K562 (cell line): ENCODE measurements at regions not wholly inside any gene's neighbourhood (a gene's known extent, or its start where the extent isn't known, plus 50 kb on each side); places are given as distances from the start of the nearest gene placed in this dataset.

Experiments
- ATAC-seq: fragments of 200-7000 bp; cut with Tn5 transposase; 3 replicates; pipeline ENCODE4 v1.9.1; 2020; ENCODE audit warnings: moderate library complexity
- BruUV-seq: library from RNA; stranded (reverse); fragments of 400-500 nt; replicated peaks from 2 replicates; lab custom pipeline; 2021; lab: Mats Ljungman, UMichigan
- CTCF ChIA-PET: fragments of 300-600 bp; formaldehyde crosslinking; extraction: SDS; loops from one replicate; lab custom pipeline; 2021; ENCODE audit warnings: low intra/inter-chr PET ratio; lab: Yijun Ruan, JAX
- POLR2A ChIA-PET: fragments of 300-600, 350-650 bp; sonication (Branson Sonifier 250); formaldehyde crosslinking; extraction: SDS; loops from one replicate; lab custom pipeline; 2021; ENCODE audit warnings: antibody characterized with exemption, inconsistent platforms; lab: Yijun Ruan, JAX
- DNase-seq, 4 experiments: peaks; one replicate each; pipeline versions ENCODE4 v3.0.0 to v3.0.0-alpha.2; 2011 to 2018; ENCODE audit warnings: low spot score in 3 of 4, mixed read lengths in 3 of 4; ENCODE audit errors: extremely low read depth in 1 of 4
- FAIRE-seq: peaks from 2 replicates; lab custom pipeline; 2011; peaks lifted over from hg19 to GRCh38; lab: Jason Lieb, UNC
- H2AFZ ChIP-seq: 2 replicates; pipeline ENCODE4 v1.6.0; 2011; ENCODE audit warnings: low read depth, low read length, control low read depth, inconsistent platforms
- H3K27ac ChIP-seq: fragments of 200-600 bp; 3 replicates; pipeline ENCODE4 v1.8.0; 2011; ENCODE audit warnings: low read depth, mild to moderate bottlenecking, control low read depth, inconsistent platforms, low read length, moderate library complexity, mixed read lengths; ENCODE audit errors: extremely low read depth
- H3K27me3 ChIP-seq, 2 experiments: fragments of 300-600 bp in 1 of 2; 2 replicates in 1 of 2; 3 replicates in 1 of 2; pipeline versions ENCODE4 v1.6.0 to v1.8.0; 2011; ENCODE audit warnings: inconsistent platforms in 2 of 2, low read length in 2 of 2, mild to moderate bottlenecking in 1 of 2, mixed read lengths in 1 of 2, moderate library complexity in 1 of 2; ENCODE audit not compliant: control insufficient read depth in 2 of 2, insufficient read depth in 2 of 2
- H3K36me3 ChIP-seq: fragments of 300-600 bp; 3 replicates; pipeline ENCODE4 v1.8.0; 2011; ENCODE audit warnings: mild to moderate bottlenecking, low read length, inconsistent platforms; ENCODE audit not compliant: control insufficient read depth, insufficient read depth
- H3K4me1 ChIP-seq, 2 experiments: fragments of 200-600 bp in 1 of 2; replicated peaks in 1 of 2; 2 replicates in 1 of 2; 3 replicates in 1 of 2; pipeline versions ENCODE4 v1.5.1 to v1.8.0; 2011; ENCODE audit warnings: inconsistent platforms in 2 of 2, low read length in 2 of 2, mild to moderate bottlenecking in 1 of 2, mixed read lengths in 1 of 2, moderate library complexity in 1 of 2; ENCODE audit not compliant: control insufficient read depth in 2 of 2, insufficient read depth in 2 of 2
- H3K4me2 ChIP-seq: 2 replicates; pipeline ENCODE4 v1.6.1; 2011; ENCODE audit warnings: low read length, control low read depth, inconsistent platforms, mixed read lengths; ENCODE audit not compliant: insufficient read depth
- H3K4me3 ChIP-seq: fragments of 200-600 bp; sonication (generic), shearing (Covaris generic); 2 replicates; pipeline ENCODE4 v1.5.1; 2016; ENCODE audit warnings: control low read depth, inconsistent platforms
- H3K79me2 ChIP-seq: fragments of 200-600 bp; 3 replicates; pipeline ENCODE4 v1.8.0; 2011; ENCODE audit warnings: low read length, inconsistent platforms; ENCODE audit not compliant: control insufficient read depth, insufficient read depth
- H3K9ac ChIP-seq, 2 experiments: 2 replicates each; pipeline versions ENCODE4 v1.6.0 to v1.6.1; 2011; ENCODE audit warnings: low read depth in 2 of 2, low read length in 2 of 2, control low read depth in 1 of 2, inconsistent platforms in 1 of 2, mild to moderate bottlenecking in 1 of 2, mixed read lengths in 1 of 2; ENCODE audit not compliant: insufficient read depth in 1 of 2
- H3K9me1 ChIP-seq: one replicate; pipeline ENCODE4 v1.6.0; 2011; ENCODE audit warnings: inconsistent platforms, mild to moderate bottlenecking, low read length, moderate library complexity; ENCODE audit not compliant: control insufficient read depth, insufficient read depth
- H3K9me3 ChIP-seq: replicated peaks from 2 replicates; pipeline ENCODE4 v1.5.1; 2011; ENCODE audit warnings: low read depth, low read length, inconsistent platforms; ENCODE audit not compliant: control insufficient read depth, insufficient read depth
- H4K20me1 ChIP-seq: replicated peaks from 2 replicates; pipeline ENCODE4 v1.6.1; 2011; ENCODE audit warnings: low read length, inconsistent platforms, mixed read lengths; ENCODE audit not compliant: control insufficient read depth, insufficient read depth
- ARID2 ChIP-seq: fragments of 450-650 bp; IDR thresholded peaks from 2 replicates; pipeline ENCODE4 v1.6.1; 2017; ENCODE audit warnings: antibody characterized with exemption, mild to moderate bottlenecking
- CLOCK ChIP-seq: fragments of 250-450 bp; sonication (Bioruptor Pico); IDR thresholded peaks from 2 replicates; pipeline ENCODE4 v1.4.0; 2020; ENCODE audit warnings: mild to moderate bottlenecking, moderate library complexity, borderline replicate concordance
- NCOA2 ChIP-seq, 2 experiments: fragments of 450-650 bp; IDR thresholded peaks; 2 replicates each; pipeline ENCODE4 v1.6.1; 2018; ENCODE audit warnings: mild to moderate bottlenecking in 2 of 2, moderate library complexity in 1 of 2; ENCODE audit not compliant: partially characterized antibody in 2 of 2
- ZMIZ1 ChIP-seq, 2 experiments: fragments of 150-350 bp in 1 of 2; IDR thresholded peaks; 2 replicates each; pipeline ENCODE4 v1.6.1; 2012 to 2016; ENCODE audit warnings: low read depth in 2 of 2, low read length in 2 of 2, mild to moderate bottlenecking in 1 of 2, moderate library complexity in 1 of 2
- ZNF644 ChIP-seq: fragments of 200-800 bp; sonication (Bioruptor generic); IDR thresholded peaks from 2 replicates; pipeline ENCODE4 v1.6.1; 2016; ENCODE audit warnings: low read depth, missing genetic modification characterization, missing compliant biosample characterization
- WGBS: fragments of 100-300 bp; shearing (Covaris generic); methylation state at CpG from one replicate; pipeline ENCODE4 v1.1.6; 2016; ENCODE audit warnings: low coverage, mixed read lengths; ENCODE audit not compliant: insufficient coverage; ENCODE audit errors: missing lambda C conversion rate; 5-methylcytosine and 5-hydroxymethylcytosine counted together
- in situ Hi-C: fragments of 300-500 bp; cut with MboI; formaldehyde crosslinking; loops from 4 replicates; pipeline ENCODE4 v1.15.0; 2018; ENCODE audit warnings: inconsistent platforms, mixed read lengths
- intact Hi-C: fragments of 100-400 bp; cut with micrococcal nuclease; formaldehyde crosslinking; loops from 2 replicates; pipeline ENCODE4 v1.14.2; 2022

GRCh38 chr12:69003991-69004390 lies 71.0 kb upstream of the CPM start:
- ChIA-PET CTCF (no interaction called here), POLR2A (no interaction called here)
- intact Hi-C loops (no loop called here), in situ Hi-C loops (no loop called here)
- Histone ChIP-seq H4K20me1 (no peaks in the 10 kb centered on the region), H3K27me3 (0 out of 5 replicates have a peak, but pooled peaks cover 0 to 5% of the 10 kb centered on the region in 2 experiments), H2AFZ (no peak overlapping the region), H3K27ac (no peak overlapping the region), H3K4me1 (no peaks in the 10 kb centered on the region), H3K79me2 (no peaks in the 10 kb centered on the region), H3K4me3 (no peak overlapping the region)
- WGBS: 5% methylated on average over 2 of the region's 2 CpGs
- BruUV-seq: no TSS peak
- no peak for FAIRE-seq
- ATAC-seq: no peak
- DNase-seq: no peak
- TF ChIP-seq ZMIZ1 (IDR thresholded peaks at IDR 0.05; ENCODE audit: low read depth in 2 of 2, low read length in 2 of 2): no peak
- TF ChIP-seq NCOA2 (IDR thresholded peaks at IDR 0.05; ENCODE audit: partially characterized antibody in 2 of 2): no peak
- TF ChIP-seq ZNF644 (tag): no peak
- no peak for TF ChIP-seq CLOCK (CRISPR knock-in tag)
- no peak for TF ChIP-seq ARID2
- TF ChIP-seq, all 486 proteins: peak for 0
- Histone ChIP-seq H3K4me2 (no peak overlapping the region), H3K36me3 (no peaks in the 10 kb centered on the region), H3K9me1 (no peaks in the 10 kb centered on the region), H3K9me3 (no peaks in the 10 kb centered on the region), H3K9ac (no peak overlapping the region)
